ENCODE measurements at regions not wholly inside any gene's neighbourhood (a gene's known extent, or its start where the extent isn't known, plus 50 kb on each side); places are given as distances from the start of the nearest gene placed in this dataset.

DNA sequence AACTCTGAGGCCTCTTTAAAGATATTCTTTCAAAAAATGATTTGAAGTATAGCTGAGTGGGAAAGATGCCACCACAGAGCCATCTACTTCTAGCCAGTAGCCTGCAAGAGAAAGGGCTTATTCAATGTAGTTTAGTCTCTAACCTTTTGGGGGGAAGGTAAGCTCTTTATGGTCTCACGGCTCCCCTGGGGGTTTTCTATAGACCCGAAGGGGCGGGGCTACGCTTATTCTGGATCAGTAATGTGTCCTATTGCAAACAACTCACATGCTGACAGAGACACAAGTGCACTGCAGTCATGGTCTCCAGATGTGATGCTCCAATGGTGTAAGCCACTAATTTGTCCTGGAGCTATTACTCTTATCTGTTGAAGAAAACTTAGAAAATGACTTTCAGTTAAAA lies 53.4 kb upstream of the RPS23 start:
- no peaks in the 10 kb centered on the region for H3K36me3 ChIP-seq (ENCODE audit: insufficient read depth, low read length)
- BruUV-seq (replicated peaks) = no TSS peak
- no peaks in the 10 kb centered on the region for H4K20me1 ChIP-seq (ENCODE audit: insufficient read depth, low read length)
- no peaks in the 10 kb centered on the region for H3K9me2 ChIP-seq (ENCODE audit: insufficient read depth, low read length)
- no peak overlapping the region for H3K27ac ChIP-seq (ENCODE audit: low read depth, low read length, poor library complexity, severe bottlenecking)
- H3K9me3 ChIP-seq (ENCODE audit: low read length) = no peaks in the 10 kb centered on the region
- no peak overlapping the region for H3K4me2 ChIP-seq (ENCODE audit: low read length)
- DNase-seq (ENCODE audit: low spot score) = no peak
- POLR2A ChIA-PET = interaction anchor here (0.9 kb wide), 1 partner anchor 753 kb away, joined by 3 read pairs; no protein-coding TSS in a partner anchor
- H3K4me3 ChIP-seq (ENCODE audit: low read depth, low read length, poor library complexity, severe bottlenecking) = no peak overlapping the region
- TF ChIP-seq, protein P1, sequence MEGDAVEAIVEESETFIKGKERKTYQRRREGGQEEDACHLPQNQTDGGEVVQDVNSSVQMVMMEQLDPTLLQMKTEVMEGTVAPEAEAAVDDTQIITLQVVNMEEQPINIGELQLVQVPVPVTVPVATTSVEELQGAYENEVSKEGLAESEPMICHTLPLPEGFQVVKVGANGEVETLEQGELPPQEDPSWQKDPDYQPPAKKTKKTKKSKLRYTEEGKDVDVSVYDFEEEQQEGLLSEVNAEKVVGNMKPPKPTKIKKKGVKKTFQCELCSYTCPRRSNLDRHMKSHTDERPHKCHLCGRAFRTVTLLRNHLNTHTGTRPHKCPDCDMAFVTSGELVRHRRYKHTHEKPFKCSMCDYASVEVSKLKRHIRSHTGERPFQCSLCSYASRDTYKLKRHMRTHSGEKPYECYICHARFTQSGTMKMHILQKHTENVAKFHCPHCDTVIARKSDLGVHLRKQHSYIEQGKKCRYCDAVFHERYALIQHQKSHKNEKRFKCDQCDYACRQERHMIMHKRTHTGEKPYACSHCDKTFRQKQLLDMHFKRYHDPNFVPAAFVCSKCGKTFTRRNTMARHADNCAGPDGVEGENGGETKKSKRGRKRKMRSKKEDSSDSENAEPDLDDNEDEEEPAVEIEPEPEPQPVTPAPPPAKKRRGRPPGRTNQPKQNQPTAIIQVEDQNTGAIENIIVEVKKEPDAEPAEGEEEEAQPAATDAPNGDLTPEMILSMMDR (conservative IDR thresholded peaks at IDR 0.05; ENCODE audit: low read length) = no peak
- TF ChIP-seq EZH2phosphoT487 (IDR thresholded peaks at IDR 0.05; ENCODE audit: borderline replicate concordance, low read depth, low read length) = no peak
- H3K4me1 ChIP-seq (ENCODE audit: insufficient read depth, low read length, poor library complexity, severe bottlenecking) = no peaks in the 10 kb centered on the region
- intact Hi-C loops (cut with micrococcal nuclease; ENCODE audit: unreplicated experiment) = no loop called here
- no peak overlapping the region for H2AFZ ChIP-seq (ENCODE audit: low read length)
- CTCF ChIA-PET (ENCODE audit: unreplicated experiment) = no interaction called here
- no peaks in the 10 kb centered on the region for H3K79me2 ChIP-seq (ENCODE audit: insufficient read depth, low read depth, low read length)

GRCh38 chr5:82330530-82331270 lies 52.5 kb upstream of the RPS23 start:
- TF ChIP-seq, protein P1 (conservative IDR thresholded peaks at IDR 0.05; ENCODE audit: low read length) = no peak
- no peak for TF ChIP-seq EZH2phosphoT487 (IDR thresholded peaks at IDR 0.05; ENCODE audit: borderline replicate concordance, low read depth, low read length)
- Histone ChIP-seq H3K36me3 (ENCODE audit: insufficient read depth, low read length) (no peaks in the 10 kb centered on the region), H4K20me1 (ENCODE audit: insufficient read depth, low read length) (no peaks in the 10 kb centered on the region), H3K4me2 (ENCODE audit: low read length) (no peak overlapping the region), H3K27ac (ENCODE audit: low read depth, low read length, poor library complexity, severe bottlenecking) (no peak overlapping the region), H3K9me3 (ENCODE audit: low read length) (no peaks in the 10 kb centered on the region), H2AFZ (ENCODE audit: low read length) (no peak overlapping the region), H3K79me2 (ENCODE audit: insufficient read depth, low read depth, low read length) (no peaks in the 10 kb centered on the region), H3K4me3 (ENCODE audit: low read depth, low read length, poor library complexity, severe bottlenecking) (no peak overlapping the region), H3K9me2 (ENCODE audit: insufficient read depth, low read length) (no peaks in the 10 kb centered on the region), H3K4me1 (ENCODE audit: insufficient read depth, low read length, poor library complexity, severe bottlenecking) (no peaks in the 10 kb centered on the region)
- intact Hi-C loops (cut with micrococcal nuclease; ENCODE audit: unreplicated experiment) = no loop called here
- no TSS peak for BruUV-seq (replicated peaks)
- CTCF ChIA-PET (ENCODE audit: unreplicated experiment) = no interaction called here
- POLR2A ChIA-PET = no interaction called here
- no peak for DNase-seq (ENCODE audit: low spot score)

- Histone ChIP-seq H3K79me2 (ENCODE audit: insufficient read depth, low read depth, low read length) (no peaks in the 10 kb centered on the region), H3K27ac (ENCODE audit: low read depth, low read length, poor library complexity, severe bottlenecking) (no peak overlapping the region), H3K9me2 (ENCODE audit: insufficient read depth, low read length) (no peaks in the 10 kb centered on the region), H4K20me1 (ENCODE audit: insufficient read depth, low read length) (no peaks in the 10 kb centered on the region), H3K36me3 (ENCODE audit: insufficient read depth, low read length) (no peaks in the 10 kb centered on the region), H2AFZ (ENCODE audit: low read length) (no peak overlapping the region), H3K4me1 (ENCODE audit: insufficient read depth, low read length, poor library complexity, severe bottlenecking) (no peaks in the 10 kb centered on the region), H3K4me2 (ENCODE audit: low read length) (no peak overlapping the region), H3K9me3 (ENCODE audit: low read length) (no peaks in the 10 kb centered on the region), H3K4me3 (ENCODE audit: low read depth, low read length, poor library complexity, severe bottlenecking) (no peak overlapping the region)
- TF ChIP-seq, protein P1 (conservative IDR thresholded peaks at IDR 0.05; ENCODE audit: low read length) = no peak
- TF ChIP-seq EZH2phosphoT487 (IDR thresholded peaks at IDR 0.05; ENCODE audit: borderline replicate concordance, low read depth, low read length) = no peak
- ChIA-PET POLR2A (no interaction called here), CTCF (ENCODE audit: unreplicated experiment) (no interaction called here)
- BruUV-seq (replicated peaks) = no TSS peak
- DNase-seq (ENCODE audit: low spot score) = no peak
- intact Hi-C loops (cut with micrococcal nuclease; ENCODE audit: unreplicated experiment) = no loop called here
Measured at GRCh38 chr5:82329393-82329792, 51.2 kb upstream of the RPS23 start.
